ENCODE measurements at regions not wholly inside any gene's neighbourhood (a gene's known extent, or its start where the extent isn't known, plus 50 kb on each side); places are given as distances from the start of the nearest gene placed in this dataset.

DNA sequence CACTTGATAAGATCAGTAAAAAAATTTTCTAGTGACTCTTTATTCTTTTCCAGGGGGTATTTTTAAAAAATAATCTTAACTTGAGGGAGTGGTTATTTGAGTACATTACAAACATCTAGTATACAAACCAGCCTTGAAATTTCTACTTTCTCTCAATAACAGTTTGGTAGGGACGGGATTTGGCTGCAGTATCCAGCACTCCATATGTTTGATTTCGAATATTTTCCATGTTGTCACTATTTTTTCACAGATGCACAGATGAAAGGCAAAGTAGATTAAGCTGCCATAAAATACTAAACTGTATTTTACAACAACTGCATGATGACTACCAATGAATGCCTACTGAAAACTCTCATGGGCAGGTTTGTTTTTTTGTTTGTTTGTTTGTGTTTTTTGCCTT lies 225.0 kb downstream of the COX7B2 start:
- no peaks in the 10 kb centered on the region for H3K36me3 ChIP-seq
- no peaks in the 10 kb centered on the region for H3K27me3 ChIP-seq
- H3K9me3 ChIP-seq, result no peaks in the 10 kb centered on the region
- DNase-seq, result no peak
- H3K4me3 ChIP-seq, result no peak overlapping the region

DNA sequence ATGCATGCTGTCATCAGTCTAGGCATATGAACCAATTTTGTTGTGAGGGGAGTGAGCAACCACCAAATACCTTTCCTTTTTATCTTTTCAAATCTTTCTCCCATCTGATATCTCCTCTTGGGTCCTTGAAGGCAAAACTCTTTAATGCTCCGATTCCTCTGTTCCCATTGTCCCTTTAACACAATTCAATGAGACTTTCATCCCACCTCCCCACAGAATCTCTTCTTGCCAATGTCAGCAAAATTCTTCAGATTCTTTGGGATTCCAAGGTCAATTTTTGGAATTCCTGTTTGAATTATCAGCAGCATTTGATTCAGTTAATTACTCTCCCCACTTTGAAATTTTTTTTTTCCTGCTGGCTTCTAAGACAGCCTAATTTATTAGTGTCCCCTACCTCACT lies 232.7 kb downstream of the COX7B2 start:
- Histone ChIP-seq H3K36me3 (no peaks in the 10 kb centered on the region), H3K27me3 (no peaks in the 10 kb centered on the region), H3K4me3 (no peak overlapping the region), H3K9me3 (no peaks in the 10 kb centered on the region)
- no peak for DNase-seq

DNA sequence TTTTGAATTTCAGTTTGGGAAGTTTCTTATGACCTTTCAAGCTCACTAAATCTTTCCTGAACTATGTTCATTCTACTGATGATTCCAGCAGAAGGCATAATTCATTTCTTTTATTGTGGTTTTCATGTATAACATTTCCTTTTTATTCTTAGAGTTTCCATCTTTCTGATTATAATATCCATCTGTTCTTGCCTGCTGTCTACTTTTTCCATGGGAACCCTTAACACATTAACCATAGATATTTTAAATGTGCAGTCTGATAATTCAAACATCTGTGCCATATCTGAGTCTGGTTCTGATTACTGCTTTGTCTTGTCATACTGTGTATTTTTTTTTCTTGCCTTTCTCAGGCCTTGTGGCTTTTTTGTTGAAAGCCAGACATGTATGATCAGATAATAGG lies 234.7 kb downstream of the COX7B2 start:
- Histone ChIP-seq H3K36me3 (no peaks in the 10 kb centered on the region), H3K9me3 (no peaks in the 10 kb centered on the region), H3K4me3 (no peak overlapping the region), H3K27me3 (no peaks in the 10 kb centered on the region)
- DNase-seq, result no peak

DNA sequence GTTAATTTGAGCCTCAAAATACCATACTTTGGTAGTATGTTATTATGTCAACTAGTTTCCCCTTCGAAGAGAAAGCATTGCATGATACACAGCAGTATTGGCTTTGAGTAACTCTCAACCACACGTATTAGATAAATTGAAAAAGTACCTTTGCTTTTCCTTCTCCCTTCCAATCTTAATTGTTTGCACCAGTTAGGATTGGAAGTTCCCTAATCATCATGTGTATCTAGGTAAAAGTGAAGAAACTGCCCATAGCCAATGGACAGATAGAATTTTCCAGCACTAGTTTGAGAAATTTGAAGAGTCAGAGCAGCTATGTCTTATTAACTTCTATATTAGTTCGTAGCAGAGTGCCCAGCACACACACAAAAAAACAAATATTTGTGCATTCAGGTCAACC lies 241.3 kb downstream of the COX7B2 start:
- H3K27me3 ChIP-seq, result no peaks in the 10 kb centered on the region

DNA sequence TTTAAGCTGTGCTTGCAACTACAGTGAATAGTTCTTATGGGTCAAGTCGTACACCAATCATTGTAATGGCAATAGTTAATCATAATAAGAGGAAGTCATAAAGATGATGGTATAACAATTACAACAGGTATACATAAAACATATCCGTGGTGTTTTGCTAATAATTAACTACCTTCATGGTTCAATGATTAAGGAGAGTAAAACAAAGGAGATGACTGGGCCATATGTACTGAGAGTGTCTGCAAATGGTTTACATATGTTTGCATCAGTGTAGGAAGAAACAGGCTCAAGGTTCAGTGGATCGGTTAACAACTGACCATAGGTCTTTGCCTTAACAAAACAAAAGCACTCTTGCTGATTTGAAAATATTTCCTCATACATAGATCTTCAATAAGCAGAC lies 253.0 kb downstream of the COX7B2 start:
- H3K36me3 ChIP-seq, result no peaks in the 10 kb centered on the region
- no peaks in the 10 kb centered on the region for H3K27me3 ChIP-seq
- no peak for DNase-seq
- H3K9me3 ChIP-seq, result no peaks in the 10 kb centered on the region
- H3K4me3 ChIP-seq, result no peak overlapping the region

More for the DNA sequence above, 241.3 kb downstream of the COX7B2 start:
- H3K9me3 ChIP-seq, result no peaks in the 10 kb centered on the region
- H3K4me3 ChIP-seq, result no peak overlapping the region
- H3K36me3 ChIP-seq, result no peaks in the 10 kb centered on the region
- no peak for DNase-seq

DNA sequence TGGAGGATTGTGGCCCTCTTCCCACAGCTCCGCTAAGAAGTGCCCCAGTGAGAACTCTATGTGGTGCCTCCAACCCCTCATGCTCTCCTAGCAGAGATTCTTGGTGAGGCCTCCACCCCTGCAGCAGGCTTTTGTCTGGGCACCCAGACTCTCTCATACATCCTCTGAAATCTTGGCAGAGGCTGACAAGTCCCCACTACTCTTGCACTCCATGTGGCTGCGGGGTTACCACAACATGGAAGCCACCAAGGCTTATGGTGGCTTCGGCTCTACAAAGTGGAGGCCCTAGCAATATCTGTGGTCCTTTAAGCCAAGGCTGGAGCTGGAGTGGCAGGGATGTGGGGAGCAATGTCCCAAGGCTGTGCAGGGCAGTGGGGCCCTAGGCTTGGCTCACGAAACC lies 255.2 kb downstream of the COX7B2 start:
- DNase-seq, result no peak

DNA sequence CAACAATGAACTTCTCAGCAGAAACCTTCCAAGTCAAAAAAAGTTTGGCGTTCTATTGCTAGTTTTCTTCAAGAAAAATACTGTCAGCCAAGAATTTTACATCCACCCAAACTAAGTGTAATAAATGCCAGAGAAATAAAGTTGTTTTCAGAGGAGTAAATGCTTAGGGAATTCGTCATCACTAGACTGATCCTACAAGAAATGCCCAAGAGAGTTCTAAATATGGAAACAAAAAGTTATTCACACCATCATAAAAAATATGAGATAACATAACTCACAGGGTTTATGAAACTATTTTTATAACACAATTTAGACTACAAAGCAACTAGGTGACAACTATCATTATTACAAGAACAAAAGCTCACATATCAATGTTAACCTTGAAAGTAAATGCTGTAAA lies 259.5 kb upstream of the GABRA2 start:
- no peak for DNase-seq
- H3K27me3 ChIP-seq, result no peaks in the 10 kb centered on the region
- H3K4me3 ChIP-seq, result no peak overlapping the region
- no peaks in the 10 kb centered on the region for H3K36me3 ChIP-seq
- H3K9me3 ChIP-seq, result no peaks in the 10 kb centered on the region

More for the DNA sequence above, 255.2 kb downstream of the COX7B2 start:
- H3K4me3 ChIP-seq, result no peak overlapping the region
- H3K27me3 ChIP-seq, result no peaks in the 10 kb centered on the region
- no peaks in the 10 kb centered on the region for H3K9me3 ChIP-seq
- no peaks in the 10 kb centered on the region for H3K36me3 ChIP-seq

DNA sequence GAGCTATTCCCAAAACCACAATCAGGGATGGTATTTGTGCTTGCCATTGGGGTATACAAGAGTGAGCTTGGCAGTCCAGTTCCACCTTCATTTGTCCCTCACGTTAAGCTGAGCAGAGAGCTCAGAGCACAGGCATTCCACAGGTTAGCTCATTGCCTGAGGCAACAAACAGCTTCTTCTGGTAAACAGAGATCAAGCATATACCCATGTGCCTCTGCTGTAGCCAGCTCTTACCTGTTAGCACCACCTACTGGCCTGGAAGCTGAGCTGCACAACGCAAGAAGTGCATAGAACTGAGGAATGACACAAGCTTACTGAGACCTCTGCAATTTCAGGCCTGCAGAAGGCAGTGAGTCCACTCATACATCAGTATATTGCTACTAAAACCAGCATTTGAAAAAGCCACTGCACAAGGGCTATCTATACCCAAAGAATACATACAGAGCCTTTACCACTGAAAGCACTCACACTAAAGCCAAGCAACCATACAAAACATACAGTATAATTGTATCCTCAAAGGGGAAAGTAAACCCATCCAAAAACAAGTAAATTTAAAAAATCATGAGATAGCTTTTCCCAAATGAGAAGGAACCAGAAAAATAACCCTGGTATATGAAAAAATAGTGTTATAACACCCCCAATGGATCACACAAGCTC lies 258.3 kb upstream of the GABRA2 start:
- H3K9me3 ChIP-seq, result no peaks in the 10 kb centered on the region
- H3K4me3 ChIP-seq, result no peak overlapping the region
- no peaks in the 10 kb centered on the region for H3K36me3 ChIP-seq
- no peaks in the 10 kb centered on the region for H3K27me3 ChIP-seq
- DNase-seq, result peak; percentile 10

DNA sequence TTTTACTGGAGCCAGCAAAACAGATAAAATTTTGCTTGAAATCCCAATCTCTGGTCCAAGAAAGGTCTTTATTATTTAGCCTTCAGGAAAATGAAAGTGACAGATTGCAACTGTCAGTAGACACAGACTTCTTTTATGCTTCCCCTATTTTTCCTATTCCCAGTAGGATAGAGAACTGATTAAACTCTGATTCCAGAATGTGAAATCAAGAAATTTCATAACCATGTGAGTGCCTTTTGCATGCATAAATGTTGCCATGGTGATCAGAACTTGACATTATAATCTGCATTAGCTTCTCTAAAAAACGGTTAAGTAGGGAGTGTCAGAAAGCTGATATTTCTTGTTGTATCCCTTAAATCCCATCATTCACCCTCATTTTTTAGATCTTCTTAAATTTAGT lies 255.2 kb upstream of the GABRA2 start:
- Histone ChIP-seq H3K9me3 (no peaks in the 10 kb centered on the region), H3K4me3 (no peak overlapping the region), H3K27me3 (no peaks in the 10 kb centered on the region), H3K36me3 (no peaks in the 10 kb centered on the region)
- no peak for DNase-seq
